PC-9 (cell line): ENCODE measurements at regions not wholly inside any gene's neighbourhood (a gene's known extent, or its start where the extent isn't known, plus 50 kb on each side); places are given as distances from the start of the nearest gene placed in this dataset.
"Not testable (repeated sequence)": the region's sequence is repeated elsewhere in the genome, so short reads cannot be mapped to it uniquely, and the experiment has no call there.

Experiments used
- BruUV-seq: library from RNA; stranded (reverse); fragments of 400-500 nt; replicated peaks from 2 replicates; lab custom pipeline; 2021; lab: Mats Ljungman, UMichigan
- CTCF ChIA-PET: fragments of 300-600 bp; sonication (Branson Sonifier 250); formaldehyde crosslinking; loops from one replicate; lab custom pipeline; 2022; ENCODE audit warnings: antibody characterized with exemption; lab: Charles Lee
- POLR2A ChIA-PET: fragments of 300-600 bp; sonication (Branson Sonifier 250); formaldehyde crosslinking; loops from one replicate; lab custom pipeline; 2022; ENCODE audit warnings: antibody characterized with exemption; ENCODE audit not compliant: unreplicated experiment; lab: Charles Lee
- DNase-seq, 2 experiments: peaks; one replicate each; pipeline versions ENCODE4 v3.0.0 to v3.0.0-alpha.2; 2015 to 2022; ENCODE audit warnings: mixed read lengths in 1 of 2
- H2AFZ ChIP-seq: fragments of 200-600 bp; sonication (generic); 2 replicates; pipeline ENCODE4 v1.8.1; 2017; ENCODE audit warnings: antibody characterized with exemption
- H3F3A ChIP-seq: fragments of 200-600 bp; sonication (generic); 2 replicates; pipeline ENCODE4 v1.8.1; 2017; ENCODE audit warnings: antibody characterized with exemption, mild to moderate bottlenecking, low read depth; ENCODE audit not compliant: insufficient read depth
- H3K27ac ChIP-seq: fragments of 200-600 bp; sonication (generic); 2 replicates; pipeline ENCODE4 v1.6.1; 2016; ENCODE audit warnings: mixed run types
- H3K27me3 ChIP-seq: fragments of 200-600 bp; sonication (generic); 2 replicates; pipeline ENCODE4 v1.6.1; 2016; ENCODE audit warnings: low read depth, mixed run types; ENCODE audit not compliant: insufficient read depth
- H3K36me3 ChIP-seq: fragments of 200-600 bp; sonication (generic); 2 replicates; pipeline ENCODE4 v1.6.1; 2016; ENCODE audit warnings: low read depth, mixed run types
- H3K4me1 ChIP-seq: fragments of 200-600 bp; sonication (generic); replicated peaks from 2 replicates; pipeline ENCODE4 v1.6.1; 2016; ENCODE audit warnings: mixed run types; ENCODE audit not compliant: insufficient read depth
- H3K4me2 ChIP-seq: fragments of 200-600 bp; sonication (generic); 2 replicates; pipeline ENCODE4 v1.6.1; 2017; ENCODE audit warnings: mixed run types
- H3K4me3 ChIP-seq: fragments of 200-600 bp; sonication (generic); 2 replicates; pipeline ENCODE4 v1.6.1; 2016; ENCODE audit warnings: mixed run types
- H3K79me2 ChIP-seq: fragments of 200-600 bp; sonication (generic); 2 replicates; pipeline ENCODE4 v1.6.1; 2017; ENCODE audit warnings: low read depth, mixed run types
- H3K9me2 ChIP-seq: fragments of 200-600 bp; sonication (generic); 2 replicates; pipeline ENCODE4 v1.8.1; 2017; ENCODE audit warnings: mild to moderate bottlenecking; ENCODE audit not compliant: insufficient read depth
- H3K9me3 ChIP-seq: fragments of 200-600 bp; sonication (generic); 2 replicates; pipeline ENCODE4 v1.8.1; 2016; ENCODE audit warnings: low read depth; ENCODE audit not compliant: insufficient read depth
- H4K20me1 ChIP-seq: fragments of 200-600 bp; sonication (generic); 2 replicates; pipeline ENCODE4 v1.8.1; 2017; ENCODE audit not compliant: insufficient read depth
- CTCF ChIP-seq: fragments of 200-600 bp; sonication (generic); conservative IDR thresholded peaks from 2 replicates; pipeline ENCODE4 v1.6.1; 2017; ENCODE audit warnings: mixed run types, antibody characterized with exemption, mild to moderate bottlenecking, moderate library complexity
- EZH2 ChIP-seq: fragments of 200-600 bp; sonication (generic); IDR thresholded peaks from 2 replicates; pipeline ENCODE4 v1.8.0; 2017; ENCODE audit warnings: antibody characterized with exemption, low read depth
- intact Hi-C: fragments of 100-400 bp; cut with micrococcal nuclease; formaldehyde crosslinking; loops from one replicate; pipeline ENCODE4 v1.10.0; 2022; ENCODE audit not compliant: unreplicated experiment

GRCh38 chr5:19285286-19285685 lies 702.7 kb downstream of the CDH18 start:
- Histone ChIP-seq H3K9me2 (no peaks in the 10 kb centered on the region), H3K79me2 (no peaks in the 10 kb centered on the region), H3K27me3 (no peaks in the 10 kb centered on the region), H4K20me1 (no peaks in the 10 kb centered on the region), H2AFZ (no peak overlapping the region), H3K4me1 (no peaks in the 10 kb centered on the region), H3F3A (no peaks in the 10 kb centered on the region), H3K4me2 (no peak overlapping the region), H3K36me3 (no peaks in the 10 kb centered on the region), H3K9me3 (no peaks in the 10 kb centered on the region), H3K4me3 (no peak overlapping the region), H3K27ac (no peak overlapping the region)
- TF ChIP-seq EZH2 (no peak), CTCF (no peak)
- ChIA-PET CTCF (no interaction called here), POLR2A (no interaction called here)
- DNase-seq = no peak
- BruUV-seq = no TSS peak
- intact Hi-C loops = no loop called here

DNA sequence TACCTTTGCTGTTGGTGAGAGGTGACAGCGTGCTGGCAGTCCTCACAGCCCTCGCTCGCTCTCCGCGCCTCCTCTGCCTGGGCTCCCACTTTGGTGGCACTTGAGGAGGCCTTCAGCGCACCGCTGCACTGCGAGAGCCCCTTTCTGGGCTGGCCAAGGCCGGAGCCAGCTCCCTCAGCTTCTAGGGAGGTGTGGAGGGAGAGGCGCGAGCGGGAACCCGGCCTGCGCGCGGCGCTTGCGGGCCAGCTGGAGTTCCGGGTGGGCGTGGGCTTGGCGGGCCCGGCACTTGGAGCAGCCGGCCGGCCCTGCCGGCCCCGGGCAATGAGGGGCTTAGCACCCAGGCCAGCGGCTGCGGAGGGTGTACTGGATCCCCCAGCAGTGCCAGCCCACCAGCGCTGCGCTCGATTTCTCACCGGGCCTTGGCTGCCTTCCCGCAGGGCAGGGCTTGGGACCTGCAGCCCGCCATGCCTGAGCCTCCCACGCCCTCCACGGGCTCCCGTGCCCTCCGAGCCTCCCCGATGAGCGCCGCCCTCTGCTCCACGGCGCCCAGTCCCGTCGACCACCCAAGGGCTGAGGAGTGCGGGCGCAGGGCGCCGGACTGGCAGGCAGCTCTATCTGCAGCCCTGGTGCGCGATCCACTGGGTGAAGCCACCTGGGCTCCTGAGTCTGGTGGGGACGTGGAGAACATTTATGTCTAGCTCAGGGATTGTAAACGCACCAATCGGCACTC lies 700.3 kb downstream of the CDH18 start:
- H3K27me3 ChIP-seq, BruUV-seq, H3K9me3 ChIP-seq, H3K4me1 ChIP-seq, H3K79me2 ChIP-seq, H3K9me2 ChIP-seq, H3F3A ChIP-seq, POLR2A ChIA-PET, H2AFZ ChIP-seq, H3K4me2 ChIP-seq, H3K27ac ChIP-seq, intact Hi-C loops, CTCF ChIA-PET, DNase-seq, H3K36me3 ChIP-seq, H4K20me1 ChIP-seq, H3K4me3 ChIP-seq: not testable (repeated sequence)

DNA sequence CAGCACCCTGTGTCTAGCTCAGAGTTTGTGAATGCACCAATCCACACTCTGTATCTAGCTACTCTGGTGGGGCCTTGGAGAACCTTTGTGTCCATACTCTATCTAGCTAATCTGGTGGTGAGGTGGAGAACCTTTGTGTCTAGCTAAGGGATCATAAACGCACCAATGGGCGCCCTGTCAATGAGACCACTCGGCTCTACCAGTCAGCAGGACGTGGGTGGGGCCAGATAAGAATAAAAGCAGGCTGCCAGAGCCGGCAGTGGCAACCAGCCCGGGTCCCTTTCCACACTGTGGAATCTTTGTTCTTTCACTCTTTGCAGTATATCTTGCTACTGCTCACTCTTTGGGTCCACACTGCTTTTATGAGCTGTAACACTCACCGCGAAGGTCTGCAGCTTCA lies 699.7 kb downstream of the CDH18 start:
- POLR2A ChIA-PET, H3F3A ChIP-seq, intact Hi-C loops, H3K9me2 ChIP-seq, H3K4me2 ChIP-seq, H3K4me3 ChIP-seq, H3K27me3 ChIP-seq, H3K79me2 ChIP-seq, H4K20me1 ChIP-seq, H3K4me1 ChIP-seq, H3K27ac ChIP-seq, BruUV-seq, H3K36me3 ChIP-seq, CTCF ChIA-PET, H3K9me3 ChIP-seq, H2AFZ ChIP-seq, DNase-seq: not testable (repeated sequence)

DNA sequence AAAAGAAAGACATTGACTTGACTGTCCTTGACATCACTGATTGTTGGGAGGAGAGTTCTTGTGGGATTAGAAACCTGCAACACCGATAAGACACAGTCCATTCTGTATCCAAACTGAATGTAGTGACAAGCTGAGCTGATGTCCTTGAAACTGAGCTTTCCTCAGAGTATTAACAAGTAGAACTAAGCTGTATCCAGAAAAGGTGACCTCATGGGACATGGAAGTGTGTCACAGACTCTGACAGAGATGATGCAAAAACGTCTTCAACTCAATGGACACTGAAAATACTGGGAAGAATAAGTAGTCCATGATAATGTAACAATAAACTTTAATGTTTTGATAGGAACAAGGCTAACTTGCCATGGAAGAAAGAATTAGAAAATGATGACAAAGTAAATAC lies 690.1 kb downstream of the CDH18 start:
- intact Hi-C loops = no loop called here
- no peaks in the 10 kb centered on the region for H3K27me3 ChIP-seq
- ChIA-PET POLR2A (no interaction called here), CTCF (no interaction called here)
- DNase-seq = no peak
- no peak overlapping the region for H3K27ac ChIP-seq
- no peak overlapping the region for H2AFZ ChIP-seq
- H3K36me3 ChIP-seq = no peaks in the 10 kb centered on the region
- no peaks in the 10 kb centered on the region for H3F3A ChIP-seq
- H4K20me1 ChIP-seq = no peaks in the 10 kb centered on the region
- no peaks in the 10 kb centered on the region for H3K4me1 ChIP-seq
- H3K9me2 ChIP-seq = no peaks in the 10 kb centered on the region
- H3K79me2 ChIP-seq = no peaks in the 10 kb centered on the region
- H3K9me3 ChIP-seq = no peaks in the 10 kb centered on the region
- TF ChIP-seq CTCF (no peak), EZH2 (no peak)
- no peak overlapping the region for H3K4me2 ChIP-seq
- no TSS peak for BruUV-seq
- no peak overlapping the region for H3K4me3 ChIP-seq
